H7 (cell line): ENCODE measurements at regions not wholly inside any gene's neighbourhood (a gene's known extent, or its start where the extent isn't known, plus 50 kb on each side); places are given as distances from the start of the nearest gene placed in this dataset.

Source experiments
- DNase-seq: peaks from one replicate; pipeline ENCODE4 v3.0.0; 2012
- H3K27me3 ChIP-seq: 2 replicates; pipeline ENCODE4 v1.6.0; 2011; ENCODE audit warnings: mild to moderate bottlenecking, low read length; ENCODE audit not compliant: control insufficient read depth, insufficient read depth
- H3K36me3 ChIP-seq: replicated peaks from 2 replicates; pipeline ENCODE4 v1.5.1; 2011; ENCODE audit warnings: low read length; ENCODE audit not compliant: control insufficient read depth, insufficient read depth
- H3K4me3 ChIP-seq: 2 replicates; pipeline ENCODE4 v1.5.1; 2011; ENCODE audit warnings: low read depth, mild to moderate bottlenecking, control low read depth, low read length, moderate library complexity; ENCODE audit not compliant: insufficient read depth

DNA sequence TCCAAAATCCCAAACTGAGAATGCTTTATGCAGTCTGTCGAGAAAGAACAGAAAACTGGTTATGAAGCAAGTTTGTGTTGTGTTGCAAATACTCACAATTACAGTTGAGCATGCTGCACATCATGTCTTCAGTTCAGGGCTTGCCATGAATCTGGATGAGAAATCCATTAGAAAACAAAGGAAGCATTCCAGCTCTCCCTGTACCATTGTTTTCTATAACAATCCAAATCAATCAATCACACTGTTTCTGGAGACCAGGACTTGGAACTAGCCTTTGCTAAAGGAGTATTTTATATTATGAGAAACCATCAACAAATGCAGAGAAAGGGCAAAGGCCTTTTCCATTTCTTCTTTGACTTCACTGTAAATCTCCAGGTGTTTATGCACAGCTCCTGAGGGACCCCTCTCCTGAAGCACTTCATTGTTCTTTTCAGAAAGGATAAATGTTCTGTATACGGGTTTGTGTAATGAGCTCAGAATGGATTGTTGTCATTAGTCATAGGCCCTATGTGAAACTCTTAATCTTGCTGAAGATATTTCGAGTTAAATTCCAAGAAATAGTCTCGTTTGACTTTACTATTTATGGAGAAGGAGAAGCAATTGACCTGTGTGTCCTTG, 364.7 kb upstream of the POM121L12 start:
- no peaks in the 10 kb centered on the region for H3K27me3 ChIP-seq
- H3K4me3 ChIP-seq = no peak overlapping the region
- no peak for DNase-seq
- no peaks in the 10 kb centered on the region for H3K36me3 ChIP-seq

DNA sequence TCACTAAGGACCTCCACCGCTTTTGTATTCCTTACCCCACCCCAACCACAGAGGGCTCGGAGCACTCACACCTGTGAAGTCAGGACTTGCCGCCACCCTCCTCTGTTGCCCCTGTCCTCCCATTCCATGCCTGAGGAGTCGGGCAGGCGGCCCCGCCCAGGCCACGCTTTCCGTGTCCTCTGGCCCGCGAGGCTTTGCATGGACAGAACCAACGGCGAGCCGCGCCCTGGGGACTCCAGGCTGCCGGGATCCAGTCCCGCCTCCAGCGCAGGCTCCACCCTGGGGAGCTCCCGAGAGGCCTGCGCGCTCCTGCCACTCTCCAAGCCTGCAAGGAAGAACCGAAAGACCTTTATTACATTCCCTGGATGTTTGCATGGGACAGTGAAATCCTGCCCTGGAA, 366.4 kb upstream of the POM121L12 start:
- H3K36me3 ChIP-seq = no peaks in the 10 kb centered on the region
- H3K4me3 ChIP-seq = no peak overlapping the region
- peak; percentile 10 for DNase-seq
- no peaks in the 10 kb centered on the region for H3K27me3 ChIP-seq

DNA sequence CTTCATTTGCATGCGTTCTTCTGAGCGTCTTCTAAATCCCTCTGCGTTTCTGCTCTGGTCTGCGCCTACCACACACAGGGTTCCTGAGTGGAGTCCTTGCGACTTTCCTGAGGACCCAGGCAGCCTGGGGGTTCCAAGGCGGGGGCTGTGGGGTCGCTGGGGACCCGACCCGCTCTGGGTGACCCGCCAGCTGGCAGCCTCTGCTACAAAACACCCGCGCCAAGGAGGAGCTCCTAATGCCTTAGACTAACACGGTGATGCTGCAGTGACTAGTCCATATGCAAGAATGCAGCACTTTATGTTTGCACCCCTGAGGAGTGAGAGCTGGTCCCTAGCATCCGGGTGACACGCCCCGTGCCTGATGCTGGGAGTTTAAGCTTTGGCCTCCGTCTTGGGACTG, 367.0 kb upstream of the POM121L12 start:
- Histone ChIP-seq H3K36me3 (no peaks in the 10 kb centered on the region), H3K4me3 (no peak overlapping the region), H3K27me3 (no peaks in the 10 kb centered on the region)
- no peak for DNase-seq

DNA sequence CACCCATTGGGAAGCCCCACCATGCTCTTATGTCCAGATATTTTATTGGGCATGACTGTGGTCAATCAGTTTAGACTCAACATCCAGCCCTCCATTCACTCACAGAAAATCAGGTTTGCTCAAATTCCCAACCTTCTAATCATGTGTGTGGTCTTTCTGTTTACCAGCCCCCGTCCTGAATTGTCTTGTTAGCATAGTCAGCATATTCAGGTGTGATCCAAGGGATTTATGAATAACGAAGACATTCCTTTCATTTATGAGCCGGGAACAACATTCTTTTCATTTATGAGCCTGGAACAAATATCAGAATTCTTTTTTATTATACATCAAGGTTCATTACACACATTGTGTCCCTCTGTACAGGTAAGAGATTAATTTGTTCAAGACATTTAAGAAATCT, 376.3 kb upstream of the POM121L12 start:
- no peak for DNase-seq
- Histone ChIP-seq H3K36me3 (no peaks in the 10 kb centered on the region), H3K27me3 (no peaks in the 10 kb centered on the region), H3K4me3 (no peak overlapping the region)

DNA sequence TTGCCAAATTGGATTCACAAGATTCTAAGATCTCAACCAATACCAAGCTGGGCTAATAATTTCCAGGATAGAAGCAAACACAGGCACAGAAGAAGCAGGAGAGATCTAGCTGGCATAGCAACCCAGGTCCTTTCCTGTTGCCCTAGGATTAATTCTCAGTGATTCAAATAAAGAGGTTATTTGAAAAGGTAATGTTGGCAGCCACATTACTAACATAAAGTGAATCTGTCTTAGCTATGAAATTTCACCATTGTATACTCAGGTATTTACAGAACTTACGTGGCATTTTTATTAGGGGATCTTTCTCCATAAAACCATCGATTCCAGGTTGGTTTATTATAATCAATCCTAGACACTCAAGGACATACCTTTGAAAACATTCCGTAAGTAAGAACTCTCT, 379.3 kb upstream of the POM121L12 start:
- no peak overlapping the region for H3K4me3 ChIP-seq
- no peaks in the 10 kb centered on the region for H3K36me3 ChIP-seq
- no peak for DNase-seq
- no peaks in the 10 kb centered on the region for H3K27me3 ChIP-seq

DNA sequence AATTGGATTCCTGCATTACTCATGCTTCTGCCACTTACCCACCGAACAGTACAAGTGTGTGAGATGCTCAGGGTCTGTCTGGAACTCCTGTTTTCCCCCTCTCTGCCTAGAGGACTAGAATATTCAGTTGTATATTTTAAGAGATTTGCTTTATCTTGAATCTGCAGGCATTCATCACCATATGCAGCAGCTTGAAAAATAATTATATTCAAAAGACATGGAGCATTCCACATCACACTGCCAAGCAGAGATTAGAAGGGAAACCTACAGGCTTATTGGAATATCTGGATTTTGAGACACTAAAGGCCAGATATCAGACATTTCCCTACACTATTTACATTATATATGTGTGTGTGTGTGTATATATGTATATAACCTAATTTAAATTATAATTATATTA, 382.8 kb upstream of the POM121L12 start:
- no peak for DNase-seq
- Histone ChIP-seq H3K27me3 (no peaks in the 10 kb centered on the region), H3K36me3 (no peaks in the 10 kb centered on the region), H3K4me3 (no peak overlapping the region)

DNA sequence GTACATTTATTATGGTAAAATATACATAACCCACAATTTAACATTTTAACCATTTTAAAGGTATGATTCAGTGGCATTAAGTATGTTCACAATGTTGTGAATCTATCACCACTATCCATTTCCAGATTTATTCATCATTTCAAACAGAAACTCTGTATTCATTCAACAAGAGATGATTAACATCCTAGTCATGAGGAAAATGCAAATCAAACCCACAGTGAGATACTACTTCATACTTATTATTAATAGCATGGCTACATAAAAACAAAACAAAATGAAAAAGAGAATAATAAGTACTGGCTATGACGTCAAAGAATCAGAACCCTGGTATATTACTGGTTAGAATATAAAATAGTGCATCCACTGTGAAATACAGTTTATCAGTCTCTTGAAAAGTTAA, 386.6 kb upstream of the POM121L12 start:
- Histone ChIP-seq H3K4me3 (no peak overlapping the region), H3K27me3 (no peaks in the 10 kb centered on the region), H3K36me3 (no peaks in the 10 kb centered on the region)
- DNase-seq = no peak

DNA sequence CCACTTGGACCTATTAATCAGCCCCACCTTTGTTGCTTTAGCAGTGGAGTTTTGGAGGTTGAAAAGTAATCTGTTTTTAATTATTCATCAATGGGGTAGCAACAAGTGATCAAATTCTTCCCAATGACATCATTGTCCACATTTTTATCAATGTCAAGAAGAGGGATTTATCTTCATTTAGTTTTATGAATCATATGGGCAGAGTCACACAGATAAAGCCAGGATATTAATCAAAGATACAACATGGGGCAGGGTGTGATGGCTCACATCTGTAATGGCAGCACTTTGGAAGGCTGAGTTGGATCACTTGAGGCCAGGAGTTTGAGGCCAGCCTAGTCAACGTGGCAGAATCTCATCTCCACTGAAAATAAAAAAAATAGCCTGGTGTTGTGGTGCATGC, 388.4 kb upstream of the POM121L12 start:
- H3K36me3 ChIP-seq = no peaks in the 10 kb centered on the region
- DNase-seq = no peak
- H3K27me3 ChIP-seq = no peaks in the 10 kb centered on the region

DNA sequence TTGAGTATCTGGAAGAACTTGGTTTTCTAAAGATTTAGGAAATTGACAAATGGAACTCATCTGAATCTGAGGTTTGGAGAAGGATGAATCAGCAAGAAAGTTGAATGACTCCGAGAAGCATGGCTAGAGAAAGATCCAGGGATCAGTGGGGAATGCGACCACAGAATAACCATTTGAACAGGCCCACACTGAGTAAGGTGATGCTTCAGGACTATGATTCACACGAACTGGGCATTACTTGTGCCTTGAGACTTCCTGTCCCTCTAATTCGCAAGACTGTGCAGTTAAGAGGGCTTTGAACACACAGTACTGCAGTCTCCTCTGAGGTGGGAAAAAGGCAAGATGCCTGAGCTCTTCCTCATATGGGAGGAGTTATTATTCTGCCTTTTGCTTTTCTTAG, 395.5 kb upstream of the POM121L12 start:
- Histone ChIP-seq H3K27me3 (no peaks in the 10 kb centered on the region), H3K4me3 (no peak overlapping the region), H3K36me3 (no peaks in the 10 kb centered on the region)
- DNase-seq = no peak

More for the DNA sequence above, 388.4 kb upstream of the POM121L12 start:
- no peak overlapping the region for H3K4me3 ChIP-seq

DNA sequence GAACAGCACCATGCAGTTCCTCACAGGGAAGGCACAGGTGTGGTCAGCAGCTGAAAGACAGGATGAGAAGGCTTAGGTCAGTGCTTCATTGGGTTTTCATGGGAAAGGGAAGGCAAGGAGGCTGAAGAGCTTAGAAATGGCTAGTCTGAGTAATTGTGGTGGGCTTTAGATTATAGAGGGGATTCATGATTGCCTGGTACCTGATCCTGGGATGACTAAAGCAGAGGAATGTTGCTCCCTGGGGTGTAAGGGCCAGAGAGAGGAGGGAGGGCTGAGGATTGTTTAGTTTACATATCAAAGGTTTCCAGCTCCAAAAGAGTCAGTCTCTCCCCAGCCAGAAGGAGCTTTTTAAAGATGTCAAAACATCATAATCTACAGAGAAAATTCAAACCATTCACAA, 396.3 kb upstream of the POM121L12 start:
- no peaks in the 10 kb centered on the region for H3K36me3 ChIP-seq
- no peak overlapping the region for H3K4me3 ChIP-seq
- H3K27me3 ChIP-seq = no peaks in the 10 kb centered on the region
- peak; percentile 12 for DNase-seq

DNA sequence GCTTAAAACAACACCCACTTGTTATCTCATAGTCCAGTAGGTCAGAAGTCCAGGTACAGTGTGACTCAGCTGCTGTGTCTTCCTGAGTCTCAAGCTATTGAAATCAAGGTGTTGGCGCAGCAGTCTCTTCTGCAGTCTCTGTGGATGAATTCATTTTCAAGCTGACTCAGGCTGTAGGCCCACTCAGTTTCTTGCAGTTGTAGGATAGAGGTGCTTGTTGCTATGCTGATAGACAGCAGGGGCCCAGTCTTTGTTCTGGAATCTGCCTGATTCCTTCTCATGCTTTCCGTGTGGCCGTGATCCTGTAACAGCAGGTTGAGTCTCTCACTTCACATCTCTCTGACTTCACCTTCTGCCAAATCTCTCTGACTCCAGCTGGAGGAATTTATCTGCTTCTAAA, 400.4 kb upstream of the POM121L12 start:
- Histone ChIP-seq H3K4me3 (no peak overlapping the region), H3K27me3 (no peaks in the 10 kb centered on the region), H3K36me3 (no peaks in the 10 kb centered on the region)
- peak; percentile 6 for DNase-seq

DNA sequence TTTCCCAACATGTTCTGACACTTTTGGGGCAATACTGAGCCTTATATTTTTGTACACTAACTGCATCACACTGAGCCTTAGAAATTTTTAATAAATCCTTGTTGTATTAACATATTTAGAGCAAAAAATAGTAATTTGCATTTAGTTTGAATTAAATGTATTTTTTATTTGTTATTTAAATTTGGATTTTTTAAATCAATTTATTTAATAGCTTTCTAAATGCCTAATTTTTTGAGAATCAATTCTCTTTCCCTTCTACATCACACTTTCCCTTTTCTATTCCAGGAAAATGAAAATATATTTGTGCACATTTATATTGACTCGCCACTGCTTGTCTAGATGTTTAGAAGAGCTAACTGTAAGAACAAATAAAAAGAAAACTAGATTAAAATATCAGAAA, 414.6 kb upstream of the POM121L12 start:
- H3K36me3 ChIP-seq = no peaks in the 10 kb centered on the region
- no peaks in the 10 kb centered on the region for H3K27me3 ChIP-seq
- H3K4me3 ChIP-seq = no peak overlapping the region
- no peak for DNase-seq

DNA sequence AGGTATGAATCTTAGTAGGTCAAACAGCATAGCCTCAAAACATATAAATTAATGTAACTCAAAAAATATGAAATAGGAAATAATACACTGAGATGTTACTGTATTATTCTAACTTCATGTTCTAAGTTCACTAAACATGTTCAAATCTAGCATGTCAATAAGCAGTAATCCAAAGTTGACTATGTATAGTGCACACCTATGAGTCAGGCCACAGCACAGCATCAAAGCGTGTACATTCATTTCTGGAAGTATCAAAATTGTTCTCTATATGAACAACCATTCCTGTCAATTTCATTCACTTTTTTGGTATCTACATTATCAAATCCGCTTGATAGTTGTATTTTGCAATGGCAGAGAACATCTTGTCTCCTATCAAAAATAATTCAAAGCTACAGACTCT, 418.9 kb upstream of the POM121L12 start:
- H3K27me3 ChIP-seq = no peaks in the 10 kb centered on the region
- DNase-seq = no peak
- H3K4me3 ChIP-seq = no peak overlapping the region
- H3K36me3 ChIP-seq = no peaks in the 10 kb centered on the region

DNA sequence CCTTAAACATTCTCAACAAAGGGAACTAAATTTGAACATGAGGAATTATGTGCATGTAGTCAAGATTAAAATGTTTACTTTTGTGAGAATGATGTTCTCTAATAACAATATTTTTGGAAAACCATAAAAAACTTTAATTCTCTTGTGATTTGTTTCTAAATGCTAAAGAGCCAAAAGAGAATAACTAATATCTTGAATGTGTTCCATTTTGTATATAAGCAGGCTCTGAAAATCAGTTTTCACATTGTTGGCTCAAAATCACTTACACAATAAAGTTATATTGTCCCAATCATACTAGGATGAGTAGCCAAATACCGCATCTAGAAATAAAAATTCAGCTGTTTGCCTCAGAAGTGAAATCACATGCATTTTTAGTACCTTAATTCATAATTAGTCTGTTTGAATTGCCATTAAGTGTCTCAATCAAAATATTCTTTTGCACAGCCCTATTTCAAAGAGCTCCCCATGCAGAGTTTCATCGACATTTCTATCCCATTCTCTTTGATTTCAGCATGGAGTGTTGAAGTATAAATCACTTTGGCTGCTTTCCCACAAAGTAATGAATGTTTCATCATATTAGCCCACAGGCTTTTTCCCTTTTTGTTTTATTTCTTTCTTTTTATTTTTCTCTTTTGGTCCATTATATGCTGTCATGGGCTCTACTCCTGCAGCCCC, 420.3 kb upstream of the POM121L12 start:
- no peak for DNase-seq
- Histone ChIP-seq H3K4me3 (no peak overlapping the region), H3K27me3 (no peaks in the 10 kb centered on the region)

DNA sequence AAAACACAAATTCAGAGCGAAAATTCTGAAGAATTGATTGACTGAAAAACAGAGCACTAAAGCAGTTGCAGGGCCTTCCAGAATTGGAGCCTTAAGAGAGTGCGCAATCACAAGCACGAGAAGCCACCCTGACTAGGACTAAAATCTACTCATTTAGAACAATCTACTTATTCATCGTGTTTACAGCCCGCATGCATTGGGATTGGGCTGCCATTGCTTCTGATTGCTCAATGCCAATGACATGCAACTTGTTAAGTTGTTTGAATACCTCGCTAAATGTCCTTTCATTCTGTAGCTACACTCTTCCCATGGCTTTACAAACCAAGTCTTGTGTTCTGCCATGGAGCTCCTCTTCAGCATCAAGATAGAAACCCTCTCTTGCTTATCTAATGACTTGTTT, 425.9 kb upstream of the POM121L12 start:
- no peak for DNase-seq
- Histone ChIP-seq H3K4me3 (no peak overlapping the region), H3K27me3 (no peaks in the 10 kb centered on the region), H3K36me3 (no peaks in the 10 kb centered on the region)

More for the DNA sequence above, 420.3 kb upstream of the POM121L12 start:
- no peaks in the 10 kb centered on the region for H3K36me3 ChIP-seq

DNA sequence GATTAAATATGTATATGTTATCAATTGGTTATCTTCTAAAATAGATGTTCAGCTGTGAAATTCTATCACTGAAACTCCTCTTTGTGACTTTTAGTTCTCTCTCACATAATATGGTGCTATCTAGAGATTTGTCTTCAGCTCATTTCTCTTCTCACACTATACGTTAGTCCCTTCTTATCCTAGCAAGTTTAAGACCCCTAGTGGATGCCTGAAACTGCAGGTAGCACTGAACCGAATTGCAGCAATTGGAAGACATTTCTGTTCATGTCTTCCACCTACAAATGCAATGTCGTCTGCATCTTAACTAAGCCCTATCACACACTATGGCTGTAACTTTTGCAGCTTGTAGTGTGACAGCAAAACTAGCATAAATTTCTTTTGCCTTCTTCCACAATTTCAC, 442.7 kb upstream of the POM121L12 start:
- Histone ChIP-seq H3K27me3 (no peaks in the 10 kb centered on the region), H3K36me3 (no peaks in the 10 kb centered on the region), H3K4me3 (no peak overlapping the region)
- DNase-seq = no peak
